Dermis blood vessel endothelial cell (primary cell): ENCODE measurements at regions not wholly inside any gene's neighbourhood (a gene's known extent, or its start where the extent isn't known, plus 50 kb on each side); places are given as distances from the start of the nearest gene placed in this dataset.
"Not testable (repeated sequence)": the region's sequence is repeated elsewhere in the genome, so short reads cannot be mapped to it uniquely, and the experiment has no call there.

Experiments used
- DNase-seq: peaks from one replicate; pipeline ENCODE4 v3.0.0; 2010

DNA sequence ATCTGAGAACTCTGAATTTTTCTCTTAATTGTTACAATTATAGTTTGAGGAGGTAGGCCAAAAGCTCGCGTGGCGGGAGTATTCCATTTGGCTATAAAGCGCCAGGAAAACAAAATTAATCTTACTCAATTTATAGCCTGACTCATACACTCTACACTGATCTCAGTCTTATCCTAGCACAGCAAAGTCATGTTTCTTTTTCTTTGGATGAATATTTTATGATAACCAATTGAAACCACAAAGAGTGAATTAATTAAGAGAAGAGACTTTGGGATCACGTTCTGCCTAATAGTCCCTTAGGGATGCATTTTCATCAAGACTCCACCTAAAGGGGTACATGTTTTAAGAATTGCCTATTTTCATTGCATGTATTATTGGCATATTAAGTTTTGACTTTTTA, 420.8 kb downstream of the HGF start:
- no peak for DNase-seq

DNA sequence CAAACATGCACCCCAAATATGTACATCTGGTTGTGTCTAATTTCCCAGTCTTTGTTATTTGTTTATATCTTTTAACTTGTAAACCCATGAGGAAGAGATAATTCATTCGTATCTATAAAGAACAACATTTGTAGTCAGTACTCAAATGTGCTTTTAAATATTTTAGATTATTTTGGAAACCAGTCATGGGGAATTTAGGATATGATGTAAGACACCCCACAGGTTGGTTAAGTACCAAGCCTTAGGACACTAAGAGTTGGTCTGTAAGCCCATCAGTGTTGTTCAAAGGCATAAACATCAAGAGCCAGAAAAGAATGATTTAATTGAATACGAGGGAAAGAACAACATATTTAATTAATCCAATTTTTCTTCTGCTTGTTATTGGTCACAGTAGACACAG, 421.1 kb upstream of the SEMA3C start:
- DNase-seq, result no peak

DNA sequence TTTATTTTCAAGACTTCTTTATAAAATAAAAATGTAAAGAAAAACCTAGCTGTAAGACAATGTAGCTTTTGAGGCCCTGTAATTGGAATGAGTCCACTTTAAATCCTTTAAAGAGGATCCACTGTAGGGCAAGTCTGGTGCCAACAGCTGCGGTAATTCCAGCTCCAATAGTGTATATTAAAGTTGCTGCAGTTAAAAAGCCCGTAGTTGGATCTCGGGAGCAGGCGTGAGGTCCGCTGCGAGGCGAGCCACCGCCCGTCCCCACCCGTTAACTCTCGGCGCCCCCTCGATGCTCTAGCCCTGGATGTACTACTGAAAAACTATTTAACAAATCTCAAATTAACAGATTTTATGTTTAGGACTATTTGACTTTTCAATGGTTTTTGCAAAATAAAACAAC, 414.7 kb upstream of the SEMA3C start:
- no peak for DNase-seq

DNA sequence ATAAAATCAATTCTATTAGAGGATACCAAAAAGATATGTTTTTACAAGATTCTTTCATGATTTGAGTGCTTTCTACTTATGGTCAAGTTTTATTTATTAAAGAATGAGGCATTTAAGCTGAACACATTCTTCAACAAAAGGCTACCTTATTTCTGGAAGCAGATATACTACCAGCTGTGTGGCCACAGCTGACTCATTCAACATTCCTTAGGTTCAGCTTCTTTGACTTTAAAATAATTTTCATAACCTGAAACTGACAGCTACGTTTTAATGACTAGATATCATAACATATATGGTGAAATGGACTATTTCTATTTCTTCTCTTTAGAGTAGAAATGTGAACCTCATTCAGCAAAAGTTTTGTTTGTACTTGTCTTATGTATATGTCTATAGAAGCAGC, 414.2 kb upstream of the SEMA3C start:
- DNase-seq, result peak; percentile 0

DNA sequence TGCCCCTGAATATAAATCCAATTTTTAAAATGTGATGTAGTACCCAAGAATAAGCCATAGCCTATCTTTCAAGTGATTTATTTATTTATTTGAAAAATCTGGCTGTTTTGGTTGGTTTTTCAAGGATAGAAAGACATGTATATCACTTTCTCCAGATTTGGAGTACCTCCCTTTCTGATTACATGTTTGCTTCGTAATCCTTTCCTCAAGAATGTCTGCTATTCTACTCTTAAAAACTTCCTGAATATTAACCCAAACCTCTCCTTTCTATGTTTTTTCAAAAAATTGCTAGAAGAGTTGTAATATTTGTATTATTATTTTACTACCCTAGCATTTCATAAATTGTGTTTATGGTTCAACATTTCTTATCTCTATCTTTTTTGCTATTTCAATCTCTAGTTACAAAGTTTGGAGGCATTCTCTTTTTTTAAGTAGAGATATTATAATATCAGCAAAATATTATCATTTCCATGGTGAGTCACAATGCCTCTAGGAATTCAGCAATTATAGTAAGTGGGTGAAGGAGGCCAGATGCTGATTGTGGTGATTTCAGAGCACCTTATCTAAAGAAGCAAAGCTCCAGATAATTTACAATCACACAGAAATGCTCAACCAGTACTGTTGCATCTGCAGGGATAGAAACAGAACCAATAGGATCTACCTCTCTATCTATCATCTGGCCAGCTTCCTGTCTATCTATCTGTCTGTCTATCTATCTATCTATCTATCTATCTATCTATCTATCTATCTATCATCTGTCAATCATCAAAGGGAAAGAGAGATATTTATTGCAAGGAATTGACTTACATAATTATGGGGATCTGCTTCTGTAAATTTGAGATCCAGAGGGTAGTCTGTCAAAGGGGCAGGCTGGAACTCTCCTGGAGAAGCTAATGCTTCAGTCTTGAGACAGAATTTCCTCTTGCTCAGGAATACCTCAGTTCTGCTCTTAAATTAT, 412.5 kb upstream of the SEMA3C start:
- DNase-seq, result peak; percentile 7

DNA sequence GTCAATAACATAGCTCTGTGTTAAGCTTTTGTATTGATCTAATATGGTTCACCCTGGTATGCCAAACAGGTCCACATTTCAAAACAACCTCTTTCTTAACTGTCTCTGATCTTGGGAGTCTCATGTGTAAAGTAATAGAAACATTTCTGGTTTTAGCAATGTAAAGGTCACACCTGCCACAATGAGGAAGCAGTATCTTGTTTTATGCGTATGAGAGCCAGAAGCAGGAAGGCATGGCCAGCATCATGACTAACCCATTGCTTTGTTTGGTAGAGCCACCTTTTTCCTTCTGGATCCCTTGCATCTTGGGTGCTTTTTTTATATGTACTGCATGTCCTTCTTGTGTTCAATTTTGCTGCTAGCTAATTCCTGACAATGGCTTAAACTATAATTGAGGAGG, 411.3 kb upstream of the SEMA3C start:
- no peak for DNase-seq

DNA sequence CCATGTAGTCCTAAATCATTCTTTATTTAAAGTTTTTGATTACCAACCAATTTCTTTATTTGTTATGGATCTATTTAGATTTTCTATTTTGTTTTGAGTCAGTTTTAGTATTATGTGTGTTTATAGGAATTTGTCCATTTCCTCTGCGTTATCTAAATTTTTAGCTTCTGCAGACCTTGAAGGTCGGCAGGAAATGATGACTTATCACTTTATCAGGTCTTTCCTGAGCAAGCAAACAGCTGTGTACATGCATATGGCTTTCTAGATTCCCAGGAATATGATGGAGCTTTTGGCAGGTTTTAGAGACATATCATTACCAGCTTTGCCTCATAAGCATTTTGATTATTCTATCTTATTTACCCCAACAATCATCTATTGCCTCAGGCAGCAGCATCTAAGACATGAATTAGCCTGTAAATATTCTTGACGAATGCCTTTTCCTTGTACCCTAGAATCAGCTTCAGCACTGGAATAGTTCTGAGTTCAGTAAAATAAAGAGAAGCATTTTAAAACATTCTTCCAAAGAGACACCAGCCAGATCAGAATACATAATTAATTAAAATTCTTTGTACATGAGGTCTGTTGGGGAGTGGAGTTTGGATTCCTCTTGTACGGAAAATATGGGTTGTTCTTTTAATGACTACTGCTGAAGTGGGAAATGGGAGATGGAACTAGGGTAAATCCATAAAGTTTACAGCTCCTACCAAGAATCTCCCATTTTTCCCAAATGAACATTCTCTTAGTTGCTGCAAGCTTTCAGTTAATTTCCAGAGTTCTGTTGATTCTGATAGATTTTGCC, 408.8 kb upstream of the SEMA3C start:
- DNase-seq, result peak; percentile 25

DNA sequence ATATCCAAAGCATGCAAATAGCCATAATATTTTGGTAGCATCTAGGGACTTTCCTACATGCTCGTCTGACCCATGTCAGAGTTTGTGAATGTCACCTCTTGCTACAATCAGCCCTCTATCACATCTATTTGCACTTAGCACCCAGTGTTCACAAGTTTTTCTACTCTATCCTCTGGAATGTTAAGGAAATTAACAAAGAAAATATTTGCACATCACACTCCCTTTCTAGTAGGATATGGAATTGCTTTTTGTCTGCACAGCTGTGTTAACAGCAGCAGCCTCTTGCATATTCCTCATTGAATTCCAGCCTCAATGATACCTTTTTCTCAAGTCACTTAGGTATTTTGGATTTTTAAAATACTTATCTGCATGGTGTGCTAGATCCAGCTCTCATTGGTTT, 403.1 kb upstream of the SEMA3C start:
- DNase-seq, result no peak

DNA sequence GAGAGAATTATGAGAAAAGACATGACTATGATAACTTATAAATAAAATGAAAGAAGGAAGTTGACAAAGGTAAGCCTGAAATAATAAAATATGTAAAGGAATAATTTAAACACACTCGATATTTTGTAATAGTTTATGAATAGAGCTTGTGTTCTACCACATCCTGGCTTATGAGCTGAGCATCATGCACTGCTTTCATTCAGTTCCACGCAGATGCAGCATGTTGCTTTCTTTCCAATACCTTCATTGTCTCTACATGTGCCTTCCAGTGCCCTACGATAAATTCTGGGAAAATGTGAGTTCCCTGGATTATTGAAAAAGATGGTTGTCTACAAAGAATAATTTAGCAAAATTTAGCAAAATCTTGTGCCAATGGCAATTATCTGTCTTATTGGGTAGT, 398.9 kb upstream of the SEMA3C start:
- DNase-seq, result no peak

DNA sequence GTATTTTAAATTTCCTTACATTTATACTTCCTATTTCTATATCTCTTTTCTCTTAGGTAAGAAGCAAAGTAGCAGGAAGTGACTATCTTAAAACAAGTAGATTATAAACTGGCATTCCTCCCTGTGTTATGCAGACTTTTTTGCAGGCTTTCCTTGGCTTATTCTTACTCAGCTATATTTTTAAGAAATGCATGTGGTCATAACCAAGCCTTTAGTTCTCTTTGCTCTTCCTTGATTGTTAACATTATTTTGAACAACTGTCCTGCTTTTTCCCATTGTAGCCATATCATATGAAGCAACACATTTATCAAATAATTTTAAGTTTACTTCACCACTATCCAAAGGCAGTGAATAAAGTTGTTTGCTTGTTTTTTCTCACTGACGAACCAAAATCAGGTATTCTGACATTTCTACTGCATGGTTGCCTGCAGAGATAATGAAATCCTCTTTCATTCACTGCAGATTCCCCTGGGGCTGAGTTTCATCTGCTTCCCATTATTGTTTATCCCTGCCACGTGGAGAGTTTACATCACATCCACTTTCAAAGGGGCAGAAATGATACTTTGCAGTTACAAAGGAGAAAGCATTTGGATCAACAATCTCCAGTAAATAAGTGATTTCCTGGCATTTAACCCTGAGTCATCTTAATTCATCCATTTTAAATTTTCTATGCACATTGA, 389.9 kb upstream of the SEMA3C start:
- no peak for DNase-seq

DNA sequence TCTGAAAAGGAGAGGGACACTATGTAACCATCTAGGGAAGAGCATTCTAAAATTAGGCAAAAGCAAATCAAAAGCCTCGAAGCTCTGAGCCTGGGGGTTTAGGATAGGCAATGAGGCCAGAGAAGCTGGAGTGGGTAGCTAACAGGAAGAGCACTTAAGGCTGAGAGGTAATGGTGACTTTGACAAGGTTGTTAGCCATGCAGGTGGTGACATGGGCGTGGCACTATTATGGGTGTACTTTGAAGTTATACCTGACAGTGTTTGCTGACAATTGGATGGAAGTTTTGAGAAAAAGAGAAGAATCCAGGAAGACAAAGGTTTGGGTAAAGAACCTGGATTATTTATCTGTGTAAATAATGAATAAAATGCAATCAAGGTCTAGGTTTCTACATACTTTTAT, 383.0 kb upstream of the SEMA3C start:
- DNase-seq, result no peak

DNA sequence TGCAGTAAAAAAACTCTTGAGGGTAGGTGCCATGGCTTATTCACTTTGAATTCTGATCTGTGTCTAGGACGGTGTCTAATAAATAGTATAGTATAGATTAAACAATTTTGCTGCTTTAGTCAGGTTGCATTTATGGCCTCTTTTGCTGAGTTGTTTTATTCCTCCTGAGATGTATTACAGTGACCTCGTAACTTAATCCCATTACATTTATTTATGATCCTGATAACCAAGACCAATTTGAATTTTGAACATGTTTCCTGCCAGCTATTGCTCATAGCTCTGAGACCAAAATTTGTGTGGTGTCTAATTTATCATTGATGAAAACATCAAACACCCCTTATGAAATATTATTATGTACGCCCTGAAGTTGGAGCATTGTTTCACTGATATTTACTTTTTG, 381.9 kb upstream of the SEMA3C start:
- no peak for DNase-seq

DNA sequence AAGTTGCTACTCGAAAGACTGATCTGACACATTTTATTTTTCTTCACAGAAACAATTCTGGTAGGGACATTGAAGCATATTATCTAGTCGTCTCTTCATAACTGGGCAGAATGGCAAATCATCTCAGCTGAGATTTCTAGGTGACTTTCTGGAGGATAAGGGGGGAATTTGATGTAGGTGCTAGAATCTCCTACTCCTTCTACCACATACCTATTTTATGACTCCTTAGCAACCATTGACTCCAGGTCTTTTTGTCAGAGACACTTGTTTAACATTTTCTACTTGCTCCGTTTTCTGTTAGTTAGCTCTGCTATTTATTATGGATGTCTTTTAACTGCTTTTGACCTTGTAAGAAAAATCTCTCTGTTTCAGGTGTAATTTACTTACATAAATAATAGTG, 380.9 kb upstream of the SEMA3C start:
- peak; percentile 1 for DNase-seq

DNA sequence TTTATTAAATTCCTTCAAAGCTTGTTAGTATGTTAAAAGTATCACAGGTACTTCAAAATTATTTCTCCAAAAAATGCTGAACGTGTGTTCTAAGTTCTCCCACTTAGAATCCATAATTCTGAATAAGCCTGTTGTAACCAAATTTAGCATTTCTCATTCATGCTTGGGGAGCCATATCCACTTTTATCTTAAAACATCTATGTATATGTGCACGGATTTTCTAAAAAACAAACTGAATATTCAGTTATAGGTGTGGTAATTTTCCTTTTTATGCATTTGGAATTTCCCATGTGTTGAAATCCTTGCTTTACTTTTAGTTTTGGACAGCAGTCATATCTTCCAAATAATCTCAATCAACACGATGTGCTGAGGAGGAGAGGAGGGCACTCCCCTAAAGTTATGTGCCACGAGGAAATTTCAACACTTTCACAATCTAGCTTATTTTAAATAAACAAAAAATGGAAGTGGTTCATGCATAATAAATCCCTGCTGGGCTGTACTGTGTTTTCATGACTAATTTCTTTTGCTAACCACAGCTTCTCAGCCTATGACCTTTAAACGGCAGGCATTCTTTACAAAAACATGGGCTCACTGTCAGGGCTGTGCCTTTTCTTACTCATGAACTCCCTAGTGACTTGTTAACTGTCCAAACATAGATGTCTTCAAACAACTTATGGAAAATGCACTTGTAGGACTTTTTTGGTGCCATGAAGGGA, 380.3 kb upstream of the SEMA3C start:
- peak; percentile 50 for DNase-seq

DNA sequence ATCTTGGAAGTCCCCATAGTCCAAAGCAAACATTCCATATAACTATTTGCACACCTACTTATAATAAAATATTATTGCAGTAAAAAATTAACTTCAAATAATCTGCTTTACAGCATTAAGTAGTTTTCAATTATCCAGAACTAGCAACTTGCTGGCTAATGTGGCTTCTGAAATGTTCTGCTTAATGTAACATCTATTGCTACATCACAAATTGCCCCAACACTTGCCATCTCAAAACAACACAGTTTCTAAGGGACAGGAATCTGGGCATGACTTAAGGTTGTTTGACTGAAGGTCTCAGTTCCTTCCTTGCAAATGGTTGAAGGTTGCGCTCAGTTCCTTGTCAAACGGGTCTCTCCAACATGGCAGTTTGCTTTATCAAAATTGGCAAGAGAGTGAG, 378.5 kb upstream of the SEMA3C start:
- no peak for DNase-seq

DNA sequence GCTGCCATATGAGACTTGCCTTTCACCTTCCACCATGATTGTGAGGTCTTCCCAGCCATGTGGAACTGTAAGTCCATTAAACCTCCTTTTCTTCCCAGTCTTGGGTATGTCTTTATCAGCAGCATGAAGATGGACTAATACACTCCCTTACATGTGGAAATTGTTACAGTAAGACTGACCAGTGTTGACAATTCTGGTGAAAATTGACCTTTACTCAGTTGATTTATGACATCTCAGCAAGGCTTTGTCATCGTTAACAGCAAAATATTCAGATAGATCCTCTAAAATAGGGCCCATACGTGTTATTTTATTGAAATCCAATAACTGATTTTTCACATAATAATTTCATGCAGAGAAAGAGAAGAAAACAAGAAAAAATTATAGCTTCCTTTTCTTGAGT, 377.9 kb upstream of the SEMA3C start:
- no peak for DNase-seq

DNA sequence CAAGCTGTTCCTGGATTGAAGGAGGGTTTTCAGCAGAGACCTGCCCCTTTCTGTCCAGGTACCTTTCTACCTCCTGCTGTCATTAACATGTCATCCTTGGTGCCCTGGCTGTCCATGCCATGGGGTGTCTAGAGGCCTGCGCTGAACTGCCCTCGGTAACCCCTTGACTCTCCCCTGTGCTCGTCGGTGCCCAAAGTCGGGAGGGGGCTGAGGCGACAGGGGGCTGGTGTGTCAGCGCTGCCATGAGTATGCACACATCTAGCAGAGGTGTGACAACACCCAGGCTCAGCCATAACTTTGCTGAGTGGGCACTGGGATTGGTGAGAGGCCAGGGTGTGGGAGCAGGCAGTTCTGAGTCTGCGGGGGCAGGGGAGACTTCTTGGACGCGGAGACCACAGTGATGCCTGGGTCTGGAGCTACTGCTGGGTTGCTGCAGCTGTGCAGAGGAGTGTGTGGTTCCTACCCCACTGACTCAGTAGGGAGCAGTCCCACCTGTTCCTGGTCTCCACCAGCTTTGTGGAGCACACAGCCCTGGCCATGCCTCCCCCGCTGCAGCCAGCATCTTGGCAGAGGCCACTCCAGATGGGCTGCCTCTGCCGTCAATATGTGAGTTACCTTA, 376.2 kb upstream of the SEMA3C start:
- no peak for DNase-seq

DNA sequence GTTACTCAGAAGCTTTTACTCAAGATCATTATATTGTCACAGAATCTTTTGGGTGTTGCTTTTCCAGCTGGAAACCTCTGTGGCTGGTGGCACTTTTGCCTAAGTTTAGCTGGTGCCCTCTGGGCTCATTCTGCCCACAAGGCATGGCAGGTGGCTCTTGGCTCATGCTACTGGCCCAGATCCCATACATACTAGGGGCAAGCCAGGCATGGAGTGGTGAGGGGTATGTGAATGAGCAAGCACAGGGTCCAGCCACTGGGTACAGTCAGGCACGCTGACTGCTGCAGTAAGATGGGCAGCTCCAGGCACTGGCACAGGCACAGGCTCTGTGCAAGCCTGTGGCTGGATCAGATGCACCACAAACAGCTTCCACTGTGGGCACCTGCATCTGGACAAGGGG, 375.0 kb upstream of the SEMA3C start:
- no peak for DNase-seq

DNA sequence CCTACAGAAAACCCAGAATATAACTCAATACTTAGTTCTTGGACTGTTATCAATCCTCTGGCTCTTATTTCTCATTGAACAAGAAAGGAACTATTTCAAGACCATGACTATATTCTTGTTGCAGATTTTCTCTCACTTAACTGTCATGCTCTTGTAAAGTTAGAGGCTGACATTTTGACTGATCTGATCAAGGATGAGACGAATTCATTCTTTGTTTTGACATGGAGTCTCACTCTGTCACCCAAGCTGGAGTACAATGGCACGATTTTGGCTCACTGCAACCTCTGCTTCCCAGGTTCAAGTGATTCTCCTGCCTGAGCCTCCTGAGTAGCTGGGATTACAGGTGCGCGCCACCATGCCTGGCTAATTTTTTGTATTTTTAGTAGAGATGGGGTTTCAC, 367.9 kb upstream of the SEMA3C start:
- DNase-seq, result not testable (repeated sequence)

DNA sequence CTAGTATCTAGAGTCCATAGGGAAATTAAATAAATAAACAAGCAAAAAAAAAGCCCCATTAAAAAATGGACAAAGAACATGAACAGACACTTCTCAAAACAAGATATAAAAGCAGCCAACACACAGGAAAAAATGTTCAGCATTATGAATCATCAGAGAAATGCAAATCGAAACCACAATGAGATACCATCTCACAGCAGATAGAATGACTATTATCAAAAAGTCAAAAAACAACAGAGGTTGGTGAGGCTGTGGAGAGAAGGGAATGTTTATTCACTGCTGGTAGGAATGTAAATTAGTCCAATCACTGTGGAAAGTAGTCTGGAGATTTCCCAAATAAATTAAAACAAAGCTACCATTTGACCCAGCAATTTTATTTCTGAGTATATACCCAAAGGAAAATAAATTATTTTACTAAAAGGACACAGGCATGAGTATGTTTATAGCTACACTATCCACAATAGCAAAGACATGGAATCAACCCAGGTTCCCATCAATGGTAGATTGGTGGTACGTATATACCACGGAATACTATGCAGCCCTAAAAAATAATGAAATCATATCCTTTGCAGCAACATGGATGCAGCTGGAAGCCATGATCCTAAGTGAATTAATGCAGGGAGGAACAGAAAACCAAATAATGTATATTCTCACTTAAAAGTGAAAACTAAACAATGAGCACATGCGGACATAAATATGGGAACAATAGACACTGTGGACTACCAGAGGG, 366.5 kb upstream of the SEMA3C start:
- peak; percentile 4 for DNase-seq

DNA sequence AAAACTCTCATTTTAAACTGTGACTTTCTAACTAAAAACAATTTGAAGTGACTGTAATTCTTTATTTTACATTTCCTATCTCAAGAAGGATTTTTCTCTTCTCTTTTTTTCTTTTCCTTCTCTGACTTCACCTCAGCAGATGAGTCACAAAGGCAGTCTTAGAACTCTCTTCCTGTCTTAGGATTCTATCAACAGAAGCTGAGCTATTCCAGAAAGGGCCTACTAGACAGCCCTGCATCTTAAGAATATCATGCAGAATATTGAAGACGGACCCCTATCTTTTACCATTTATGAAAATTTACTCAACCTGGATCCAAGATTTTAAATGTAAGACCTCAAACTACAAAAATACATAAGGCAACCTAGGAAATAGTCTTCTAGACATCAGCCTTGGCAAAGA, 365.7 kb upstream of the SEMA3C start:
- peak; percentile 24 for DNase-seq

DNA sequence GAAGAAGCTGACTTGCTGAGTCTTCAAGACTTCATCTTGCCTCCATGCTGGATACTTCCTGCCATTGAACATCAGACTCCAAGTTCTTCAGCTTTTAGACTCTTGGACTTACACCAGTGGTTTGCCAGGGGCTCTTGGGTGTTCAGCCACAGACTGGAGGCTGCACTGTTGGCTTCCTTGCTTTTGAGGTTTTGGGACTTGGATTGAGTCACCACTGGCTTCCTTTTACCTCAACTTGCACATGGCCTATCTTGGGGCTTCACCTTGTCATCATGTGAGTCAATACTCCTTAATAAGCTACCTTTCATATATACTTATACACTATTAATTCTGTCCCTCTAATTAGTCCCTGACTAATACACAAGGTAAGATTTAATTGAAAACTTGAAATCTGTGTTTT, 361.7 kb upstream of the SEMA3C start:
- DNase-seq, result no peak
